ENCODE measurements at regions not wholly inside any gene's neighbourhood (a gene's known extent, or its start where the extent isn't known, plus 50 kb on each side); places are given as distances from the start of the nearest gene placed in this dataset.

DNA sequence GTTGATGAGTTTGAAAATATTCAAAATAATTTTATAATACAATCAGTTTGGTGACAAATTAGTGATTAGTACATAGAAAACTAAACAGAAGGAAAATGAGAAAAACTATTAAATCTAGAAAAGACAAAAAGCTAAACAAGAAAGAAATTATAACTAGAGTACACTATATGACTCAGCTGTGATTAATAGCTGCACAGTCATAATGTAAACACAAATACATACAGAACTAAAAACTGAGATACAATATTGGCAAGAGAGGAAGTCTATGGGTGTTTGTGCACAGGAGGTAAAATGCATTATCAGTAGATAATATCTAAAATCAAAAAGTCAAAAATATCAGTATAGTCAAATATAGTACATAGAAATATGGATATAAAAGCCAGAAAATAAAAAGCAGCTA lies 80.7 kb upstream of the PCSK6 start:
- TF ChIP-seq, protein P1, sequence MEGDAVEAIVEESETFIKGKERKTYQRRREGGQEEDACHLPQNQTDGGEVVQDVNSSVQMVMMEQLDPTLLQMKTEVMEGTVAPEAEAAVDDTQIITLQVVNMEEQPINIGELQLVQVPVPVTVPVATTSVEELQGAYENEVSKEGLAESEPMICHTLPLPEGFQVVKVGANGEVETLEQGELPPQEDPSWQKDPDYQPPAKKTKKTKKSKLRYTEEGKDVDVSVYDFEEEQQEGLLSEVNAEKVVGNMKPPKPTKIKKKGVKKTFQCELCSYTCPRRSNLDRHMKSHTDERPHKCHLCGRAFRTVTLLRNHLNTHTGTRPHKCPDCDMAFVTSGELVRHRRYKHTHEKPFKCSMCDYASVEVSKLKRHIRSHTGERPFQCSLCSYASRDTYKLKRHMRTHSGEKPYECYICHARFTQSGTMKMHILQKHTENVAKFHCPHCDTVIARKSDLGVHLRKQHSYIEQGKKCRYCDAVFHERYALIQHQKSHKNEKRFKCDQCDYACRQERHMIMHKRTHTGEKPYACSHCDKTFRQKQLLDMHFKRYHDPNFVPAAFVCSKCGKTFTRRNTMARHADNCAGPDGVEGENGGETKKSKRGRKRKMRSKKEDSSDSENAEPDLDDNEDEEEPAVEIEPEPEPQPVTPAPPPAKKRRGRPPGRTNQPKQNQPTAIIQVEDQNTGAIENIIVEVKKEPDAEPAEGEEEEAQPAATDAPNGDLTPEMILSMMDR (IDR thresholded peaks at IDR 0.05; ENCODE audit: low read depth, low read length, poor library complexity, severe bottlenecking): no peak
- TF ChIP-seq EZH2phosphoT487 (IDR thresholded peaks at IDR 0.05; ENCODE audit: borderline replicate concordance, low read length): no peak

Data from DOHH2 (cell line).